Naive thymus-derived CD4-positive, alpha-beta T cell (primary cell): ENCODE measurements at regions not wholly inside any gene's neighbourhood (a gene's known extent, or its start where the extent isn't known, plus 50 kb on each side); places are given as distances from the start of the nearest gene placed in this dataset.
"Not testable (repeated sequence)": the region's sequence is repeated elsewhere in the genome, so short reads cannot be mapped to it uniquely, and the experiment has no call there.

Source experiments
- ATAC-seq: fragments of 150-1000 bp; cut with Tn5 transposase; 2 replicates; pipeline ENCODE4 v1.10.0; 2021; ENCODE audit warnings: mild to moderate bottlenecking, moderate library complexity
- CTCF ChIA-PET: fragments of 350-600 bp; sonication (Branson Sonifier 250); formaldehyde crosslinking; loops from one replicate; lab custom pipeline; 2021; ENCODE audit warnings: antibody characterized with exemption; lab: Charles Lee
- POLR2A ChIA-PET: fragments of 350-600 bp; sonication (Branson Sonifier 250); formaldehyde crosslinking; loops from one replicate; lab custom pipeline; 2021; ENCODE audit warnings: antibody characterized with exemption, inconsistent platforms; lab: Charles Lee
- DNase-seq, 9 donors: peaks; one replicate each; pipeline versions ENCODE4 v3.0.0 to v3.0.0-alpha.2; 2020 to 2022; ENCODE audit warnings: mixed read lengths in 1 of 9
- H3K27ac ChIP-seq: one replicate; pipeline ENCODE4 v1.7.0; 2013; ENCODE audit warnings: mild to moderate bottlenecking, low read depth, low read length, moderate library complexity
- H3K27me3 ChIP-seq, 2 donors: one replicate each; pipeline ENCODE4 v1.7.0; 2013; ENCODE audit warnings: low read length in 2 of 2, mild to moderate bottlenecking in 2 of 2, moderate library complexity in 2 of 2; ENCODE audit not compliant: control insufficient read depth in 2 of 2, insufficient read depth in 2 of 2
- H3K36me3 ChIP-seq, 3 experiments: 1 replicate in 2 of 3; 2 replicates in 1 of 3; pipeline ENCODE4 v1.7.0; 2013; ENCODE audit warnings: low read length in 3 of 3, mild to moderate bottlenecking in 3 of 3, moderate library complexity in 1 of 3; ENCODE audit not compliant: insufficient read depth in 3 of 3, control insufficient read depth in 2 of 3
- H3K4me1 ChIP-seq, 2 donors: one replicate each; pipeline ENCODE4 v1.7.0; 2013; ENCODE audit warnings: low read length in 2 of 2, mild to moderate bottlenecking in 2 of 2, moderate library complexity in 1 of 2; ENCODE audit not compliant: control insufficient read depth in 2 of 2, insufficient read depth in 2 of 2
- H3K4me3 ChIP-seq: 2 replicates; pipeline ENCODE4 v1.7.0; 2013; ENCODE audit warnings: mild to moderate bottlenecking, low read length
- H3K9me3 ChIP-seq, 3 experiments: 1 replicate in 2 of 3; 2 replicates in 1 of 3; pipeline ENCODE4 v1.7.0; 2013; ENCODE audit warnings: low read length in 3 of 3; ENCODE audit not compliant: control insufficient read depth in 2 of 3
- H3K27ac Mint-ChIP-seq, 9 donors: one replicate each; pipeline ENCODE4 v1.8.0; 2020 to 2022; ENCODE audit warnings: mixed read lengths in 9 of 9, mild to moderate bottlenecking in 8 of 9, moderate library complexity in 5 of 9, inconsistent platforms in 2 of 9
- H3K27me3 Mint-ChIP-seq, 5 donors: one replicate each; pipeline ENCODE4 v1.8.0; 2021 to 2022; ENCODE audit warnings: mixed read lengths in 5 of 5, mild to moderate bottlenecking in 1 of 5
- H3K36me3 Mint-ChIP-seq, 5 donors: one replicate each; pipeline ENCODE4 v1.8.0; 2020 to 2022; ENCODE audit warnings: mixed read lengths in 5 of 5, mild to moderate bottlenecking in 3 of 5, inconsistent platforms in 1 of 5
- H3K4me1 Mint-ChIP-seq, 7 donors: one replicate each; pipeline ENCODE4 v1.8.0; 2020 to 2022; ENCODE audit warnings: mixed read lengths in 7 of 7, mild to moderate bottlenecking in 3 of 7, inconsistent platforms in 1 of 7
- H3K4me3 Mint-ChIP-seq, 10 donors: one replicate each; pipeline ENCODE4 v1.8.0; 2020 to 2022; ENCODE audit warnings: mild to moderate bottlenecking in 10 of 10, mixed read lengths in 10 of 10, moderate library complexity in 6 of 10, inconsistent platforms in 2 of 10
- H3K9me3 Mint-ChIP-seq, 11 donors: one replicate each; pipeline ENCODE4 v1.8.0; 2020 to 2022; ENCODE audit warnings: mixed read lengths in 11 of 11, mild to moderate bottlenecking in 4 of 11, inconsistent platforms in 1 of 11, moderate library complexity in 1 of 11
- intact Hi-C, 2 donors: fragments of 100-400 bp; cut with micrococcal nuclease; formaldehyde crosslinking; loops; one replicate each; pipeline ENCODE4 v1.15.1; 2023

- H3K27me3 Mint-ChIP-seq, result peaks cover 59 to 74% (median 66%) of the 10 kb centered on the region in 5 donors
- ATAC-seq (no peak), DNase-seq (no peak)
- intact Hi-C loops, result loop anchor here in 1 of 2 donors (10.0 kb wide), 1 partner anchor 1031 kb away; no protein-coding TSS in a partner anchor
- peaks cover 0 to 12% (median 0%) of the 10 kb centered on the region in 5 donors for H3K36me3 Mint-ChIP-seq
- CTCF ChIA-PET, result no interaction called here
- Histone ChIP-seq H3K36me3 (no peaks in the 10 kb centered on the region), H3K27me3 (no peaks in the 10 kb centered on the region), H3K9me3 (no peaks in the 10 kb centered on the region), H3K4me3 (no peak overlapping the region), H3K27ac (no peak overlapping the region), H3K4me1 (no peaks in the 10 kb centered on the region)
- H3K4me3 Mint-ChIP-seq, result no peak overlapping the region
- peaks cover 0 to 11% (median 3%) of the 10 kb centered on the region in 7 donors for H3K4me1 Mint-ChIP-seq
- peaks cover 0 to 18% (median 8%) of the 10 kb centered on the region in 11 donors for H3K9me3 Mint-ChIP-seq
- H3K27ac Mint-ChIP-seq, result no peak overlapping the region
- POLR2A ChIA-PET, result no interaction called here
Observed at GRCh38 chr1:217133958-217134856, 411.0 kb upstream of the ESRRG start.

DNA sequence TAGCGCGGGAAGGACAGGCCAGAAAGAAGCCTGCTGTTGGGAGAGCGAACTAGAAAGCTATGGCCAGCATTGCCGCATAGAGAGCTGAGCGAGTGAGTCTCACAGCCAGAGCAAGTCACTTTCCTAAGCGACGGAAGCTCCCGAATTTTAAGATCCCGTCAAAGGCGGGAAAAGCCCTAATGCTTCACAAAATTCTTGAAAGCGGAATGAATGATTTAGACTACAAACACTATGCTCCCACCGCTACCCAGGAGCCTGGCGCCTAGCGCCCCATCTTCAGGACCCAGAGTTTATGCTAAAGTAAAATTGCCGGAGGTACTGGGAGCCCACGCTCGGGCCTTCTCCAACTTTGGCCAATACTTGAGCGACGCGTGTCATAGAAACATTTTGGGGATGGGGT lies 409.9 kb upstream of the ESRRG start:
- CTCF ChIA-PET, result no interaction called here
- Mint-ChIP-seq H3K9me3 (peaks cover 0 to 13% (median 2%) of the 10 kb centered on the region in 11 donors), H3K27me3 (peaks cover 48 to 63% (median 56%) of the 10 kb centered on the region in 5 donors), H3K4me3 (no peak overlapping the region), H3K27ac (no peak overlapping the region), H3K4me1 (peaks cover 0 to 11% (median 0%) of the 10 kb centered on the region in 7 donors), H3K36me3 (peaks cover 0 to 3% (median 0%) of the 10 kb centered on the region in 5 donors)
- Histone ChIP-seq H3K9me3 (no peaks in the 10 kb centered on the region), H3K27me3 (no peaks in the 10 kb centered on the region), H3K36me3 (no peaks in the 10 kb centered on the region), H3K4me1 (no peaks in the 10 kb centered on the region), H3K4me3 (no peak overlapping the region), H3K27ac (no peak overlapping the region)
- DNase-seq (no peak), ATAC-seq (no peak)
- POLR2A ChIA-PET, result no interaction called here
- intact Hi-C loops, result loop anchor here in 1 of 2 donors (10.0 kb wide), 1 partner anchor 1032 kb away; no protein-coding TSS in a partner anchor

DNA sequence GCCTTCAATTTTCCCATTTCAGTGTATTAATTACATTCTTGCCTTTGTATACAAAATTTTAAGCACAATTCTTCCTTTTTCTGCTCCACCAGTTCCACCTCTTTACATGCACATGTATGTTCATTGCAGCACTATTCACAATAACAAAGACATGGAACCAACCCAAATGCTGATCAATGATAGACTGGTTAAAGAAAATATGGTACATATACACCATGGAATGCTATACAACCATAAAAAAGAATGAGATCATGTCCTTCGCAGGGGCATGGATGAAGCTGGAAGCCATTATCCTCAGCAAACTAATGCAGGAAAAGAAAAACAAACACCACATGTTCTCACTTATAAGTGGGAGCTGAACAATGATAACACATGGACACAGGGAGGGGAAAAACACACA lies 400.1 kb upstream of the ESRRG start:
- H3K36me3 ChIP-seq, H3K27me3 ChIP-seq, H3K27ac Mint-ChIP-seq, H3K4me3 ChIP-seq, CTCF ChIA-PET, H3K4me1 Mint-ChIP-seq, H3K36me3 Mint-ChIP-seq, DNase-seq, H3K27ac ChIP-seq, ATAC-seq, intact Hi-C loops, H3K27me3 Mint-ChIP-seq, H3K4me3 Mint-ChIP-seq, H3K9me3 ChIP-seq, H3K4me1 ChIP-seq: not testable (repeated sequence)
- POLR2A ChIA-PET, result interaction anchor here (0.7 kb wide), 1 partner anchor 114 kb away, joined by 3 read pairs; no protein-coding TSS in a partner anchor
- H3K9me3 Mint-ChIP-seq, result peaks cover 0 to 24% (median 6%) of the 10 kb centered on the region in 11 donors

DNA sequence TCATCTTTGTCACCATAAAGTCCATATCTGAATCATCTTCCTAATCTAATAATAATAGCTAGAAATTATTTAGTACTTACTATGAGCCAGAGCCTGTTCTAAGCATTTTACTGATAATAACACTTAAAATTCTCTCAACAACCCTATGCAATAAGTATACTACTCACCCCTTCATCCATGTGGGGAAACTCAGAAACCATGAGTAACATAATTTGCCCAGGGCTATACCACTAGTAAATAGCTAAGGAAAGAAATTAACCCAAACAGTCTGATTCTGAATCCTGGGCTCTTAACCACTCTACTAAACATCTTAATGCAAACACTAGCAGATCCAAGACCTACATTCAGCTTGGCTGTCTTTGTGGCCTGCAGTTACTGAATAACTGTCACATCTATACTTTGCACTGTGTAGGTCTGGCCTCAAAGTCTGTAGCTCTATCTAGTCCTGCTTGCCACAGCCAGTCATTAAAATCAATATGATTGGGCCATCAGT lies 394.8 kb upstream of the ESRRG start:
- no peak for DNase-seq
- Histone ChIP-seq H3K4me1 (no peaks in the 10 kb centered on the region), H3K27me3 (no peaks in the 10 kb centered on the region), H3K36me3 (no peaks in the 10 kb centered on the region), H3K9me3 (no peaks in the 10 kb centered on the region), H3K27ac (no peak overlapping the region), H3K4me3 (no peak overlapping the region)
- POLR2A ChIA-PET, result no interaction called here
- no peak for ATAC-seq
- Mint-ChIP-seq H3K27me3 (peaks cover 0 to 11% (median 0%) of the 10 kb centered on the region in 5 donors), H3K9me3 (peaks cover 0 to 18% (median 6%) of the 10 kb centered on the region in 11 donors), H3K27ac (no peak overlapping the region), H3K4me3 (no peak overlapping the region), H3K36me3 (no peaks in the 10 kb centered on the region), H3K4me1 (peaks cover 0 to 1% (median 0%) of the 10 kb centered on the region in 7 donors)
- CTCF ChIA-PET, result no interaction called here
- intact Hi-C loops, result no loop called here

- peaks cover 0 to 11% (median 0%) of the 10 kb centered on the region in 5 donors for H3K27me3 Mint-ChIP-seq
- DNase-seq (no peak), ATAC-seq (no peak)
- H3K36me3 Mint-ChIP-seq, result no peaks in the 10 kb centered on the region
- no peak overlapping the region for H3K27ac Mint-ChIP-seq
- peaks cover 0 to 15% (median 6%) of the 10 kb centered on the region in 11 donors for H3K9me3 Mint-ChIP-seq
- intact Hi-C loops, result no loop called here
- H3K4me1 ChIP-seq, result no peaks in the 10 kb centered on the region
- H3K9me3 ChIP-seq, result no peaks in the 10 kb centered on the region
- H3K27ac ChIP-seq, result no peak overlapping the region
- no peaks in the 10 kb centered on the region for H3K36me3 ChIP-seq
- peaks cover 0 to 1% (median 0%) of the 10 kb centered on the region in 7 donors for H3K4me1 Mint-ChIP-seq
- POLR2A ChIA-PET, result no interaction called here
- H3K4me3 Mint-ChIP-seq, result no peak overlapping the region
- H3K4me3 ChIP-seq, result no peak overlapping the region
- no peaks in the 10 kb centered on the region for H3K27me3 ChIP-seq
- CTCF ChIA-PET, result no interaction called here
Observed at GRCh38 chr1:217115404-217116380, 392.5 kb upstream of the ESRRG start.

- CTCF ChIA-PET, result no interaction called here
- intact Hi-C loops, result no loop called here
- no peaks in the 10 kb centered on the region for H3K9me3 ChIP-seq
- Mint-ChIP-seq H3K4me1 (no peaks in the 10 kb centered on the region), H3K4me3 (no peak overlapping the region), H3K36me3 (no peaks in the 10 kb centered on the region), H3K27ac (no peak overlapping the region), H3K27me3 (no peaks in the 10 kb centered on the region), H3K9me3 (peaks cover 0 to 14% (median 4%) of the 10 kb centered on the region in 11 donors)
- ATAC-seq (no peak), DNase-seq (no peak)
- H3K27ac ChIP-seq, result no peak overlapping the region
- no peaks in the 10 kb centered on the region for H3K36me3 ChIP-seq
- H3K27me3 ChIP-seq, result no peaks in the 10 kb centered on the region
- POLR2A ChIA-PET, result no interaction called here
- no peaks in the 10 kb centered on the region for H3K4me1 ChIP-seq
- no peak overlapping the region for H3K4me3 ChIP-seq
Observed at GRCh38 chr1:217109928-217110327, 386.7 kb upstream of the ESRRG start.
